Mesothelial cell of epicardium (in vitro differentiated cells): ENCODE measurements at regions not wholly inside any gene's neighbourhood (a gene's known extent, or its start where the extent isn't known, plus 50 kb on each side); places are given as distances from the start of the nearest gene placed in this dataset.

Source experiments
- DNase-seq, 2 experiments: peaks; one replicate each; pipeline ENCODE4 v3.0.0; 2021; ENCODE audit warnings: low spot score in 2 of 2; ENCODE audit not compliant: unreplicated experiment in 2 of 2
- H3K27ac Mint-ChIP-seq: 2 replicates; pipeline ENCODE4 v1.8.0; 2021; ENCODE audit warnings: mixed read lengths
- H3K27me3 Mint-ChIP-seq: 2 replicates; pipeline ENCODE4 v1.8.0; 2021; ENCODE audit warnings: low read depth, mixed read lengths
- H3K36me3 Mint-ChIP-seq: 2 replicates; pipeline ENCODE4 v1.8.0; 2021; ENCODE audit warnings: mixed read lengths
- H3K4me1 Mint-ChIP-seq: 2 replicates; pipeline ENCODE4 v1.8.0; 2021; ENCODE audit warnings: mixed read lengths
- H3K4me3 Mint-ChIP-seq: 2 replicates; pipeline ENCODE4 v1.8.0; 2021; ENCODE audit warnings: mild to moderate bottlenecking, moderate library complexity, mixed read lengths
- H3K9me3 Mint-ChIP-seq: 2 replicates; pipeline ENCODE4 v1.8.0; 2021; ENCODE audit warnings: mixed read lengths
- CTCF ChIP-seq: fragments of 200-600 bp; sonication (generic); IDR thresholded peaks from one replicate; pipeline ENCODE4 v1.5.0; 2021; ENCODE audit warnings: antibody characterized with exemption; ENCODE audit not compliant: unreplicated experiment

DNA sequence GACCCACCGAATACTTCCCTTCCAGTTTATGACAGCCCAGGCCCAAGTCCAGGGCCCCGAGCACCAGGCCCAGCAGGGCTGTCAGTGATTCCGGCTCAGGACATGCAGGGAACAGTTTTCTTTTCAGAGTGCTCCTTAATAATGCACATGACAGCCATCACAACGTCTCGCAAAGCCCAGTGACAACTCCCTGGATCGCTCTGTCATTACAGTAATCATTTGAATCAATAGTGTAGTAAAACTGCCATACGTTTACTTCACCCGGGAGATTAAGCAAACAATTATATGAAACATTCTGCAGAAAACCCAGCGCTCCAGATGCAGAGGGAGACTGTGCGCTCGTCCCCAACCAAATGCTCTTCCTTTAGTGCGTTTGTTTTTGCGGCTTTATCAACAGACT lies 162.6 kb upstream of the CDH13 start:
- no peaks in the 10 kb centered on the region for H3K4me1 Mint-ChIP-seq
- H3K9me3 Mint-ChIP-seq: no peaks in the 10 kb centered on the region
- no peak for TF ChIP-seq CTCF

DNA sequence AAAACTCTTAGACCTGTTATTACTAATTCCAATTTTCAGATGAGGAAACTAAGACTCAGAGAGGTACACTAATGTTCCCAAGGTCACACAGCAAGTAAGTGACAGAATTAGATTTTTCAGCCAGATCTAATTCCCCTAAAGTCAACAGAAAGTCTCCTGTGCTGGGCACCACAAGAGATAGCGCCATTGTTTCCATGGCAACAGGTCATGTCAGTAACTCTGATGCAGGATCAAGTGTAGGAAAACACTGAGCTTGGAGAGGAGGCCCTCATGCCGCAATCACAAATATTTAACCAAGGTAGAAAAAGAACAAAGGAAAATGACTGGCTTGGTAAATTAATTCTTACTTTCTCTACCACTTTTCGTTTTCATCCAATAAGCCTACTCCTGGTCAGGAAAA lies 166.0 kb upstream of the CDH13 start:
- no peaks in the 10 kb centered on the region for H3K4me1 Mint-ChIP-seq
- no peaks in the 10 kb centered on the region for H3K9me3 Mint-ChIP-seq
- no peak overlapping the region for H3K27ac Mint-ChIP-seq
- no peak for TF ChIP-seq CTCF
- H3K36me3 Mint-ChIP-seq: no peaks in the 10 kb centered on the region
- H3K27me3 Mint-ChIP-seq: peaks cover 65% of the 10 kb centered on the region
- DNase-seq: no peak
- no peak overlapping the region for H3K4me3 Mint-ChIP-seq

More for the DNA sequence above, 162.6 kb upstream of the CDH13 start:
- Mint-ChIP-seq H3K27ac (no peak overlapping the region), H3K4me3 (no peak overlapping the region), H3K27me3 (peaks cover 53% of the 10 kb centered on the region), H3K36me3 (no peaks in the 10 kb centered on the region)
- no peak for DNase-seq

DNA sequence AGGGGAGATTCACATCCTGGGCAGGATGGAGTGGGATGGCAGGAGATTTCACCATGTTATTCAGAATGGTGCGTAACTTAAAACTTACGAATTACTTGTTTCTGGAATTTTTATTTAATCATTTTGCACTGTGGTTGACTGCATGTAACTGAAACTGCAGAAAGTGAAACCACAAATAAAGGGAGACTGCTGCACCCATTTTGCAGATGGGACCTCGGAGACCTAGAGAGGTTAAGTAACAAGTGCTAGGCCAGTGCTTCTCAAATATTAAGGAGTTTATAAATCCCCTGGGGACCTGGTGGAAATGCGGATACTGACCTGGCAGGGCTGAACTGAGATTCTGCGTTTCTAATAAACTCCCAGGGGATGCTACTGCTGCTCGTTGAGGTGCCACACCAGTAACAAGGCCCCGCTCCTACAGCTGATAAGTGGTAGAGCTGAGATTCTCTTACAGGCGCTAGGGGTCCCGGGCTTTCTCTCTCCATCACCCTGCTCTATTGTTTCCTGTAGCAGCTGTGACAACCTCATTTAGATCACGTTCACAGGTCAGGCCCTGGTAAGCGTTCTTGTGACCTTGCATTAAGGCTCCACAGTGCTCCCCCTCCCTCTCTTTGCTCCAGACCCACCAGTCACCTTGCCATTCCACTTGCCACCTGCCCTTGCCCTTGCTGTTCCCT lies 167.1 kb upstream of the CDH13 start:
- DNase-seq: no peak
- no peaks in the 10 kb centered on the region for H3K4me1 Mint-ChIP-seq
- H3K9me3 Mint-ChIP-seq: no peaks in the 10 kb centered on the region
- TF ChIP-seq CTCF: no peak
- H3K27me3 Mint-ChIP-seq: peaks cover 72% of the 10 kb centered on the region
- no peaks in the 10 kb centered on the region for H3K36me3 Mint-ChIP-seq
- H3K27ac Mint-ChIP-seq: no peak overlapping the region
- H3K4me3 Mint-ChIP-seq: no peak overlapping the region

GRCh38 chr16:82456683-82457082 lies 170.1 kb upstream of the CDH13 start:
- Mint-ChIP-seq H3K4me3 (no peak overlapping the region), H3K4me1 (no peaks in the 10 kb centered on the region), H3K36me3 (no peaks in the 10 kb centered on the region), H3K27me3 (peaks cover 79% of the 10 kb centered on the region), H3K9me3 (no peaks in the 10 kb centered on the region), H3K27ac (no peak overlapping the region)
- peak; percentile 73 for TF ChIP-seq CTCF
- DNase-seq: peak; percentile 41 to 65

DNA sequence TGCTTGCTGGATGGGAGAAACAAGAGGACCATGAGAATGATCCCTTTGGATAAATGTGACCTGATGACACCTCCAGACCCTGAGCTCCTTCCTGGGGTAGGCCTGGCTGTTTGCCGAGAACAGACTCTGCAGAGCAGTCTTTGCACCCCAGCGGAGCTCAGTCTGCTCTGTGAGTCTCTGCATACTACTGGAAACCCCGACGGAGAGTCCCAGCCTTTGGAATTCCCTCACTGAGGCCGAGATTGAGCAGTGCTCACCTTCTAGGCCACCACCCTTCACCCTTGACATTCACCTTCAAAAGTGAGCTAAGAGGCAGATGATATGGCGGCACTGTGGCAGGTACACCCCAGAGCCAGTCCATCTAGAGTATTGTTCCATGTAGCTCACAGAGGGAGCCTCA lies 172.2 kb upstream of the CDH13 start:
- no peaks in the 10 kb centered on the region for H3K9me3 Mint-ChIP-seq
- no peak overlapping the region for H3K4me3 Mint-ChIP-seq
- H3K36me3 Mint-ChIP-seq: no peaks in the 10 kb centered on the region
- TF ChIP-seq CTCF: no peak
- no peak for DNase-seq
- H3K27ac Mint-ChIP-seq: no peak overlapping the region
- peaks cover 74% of the 10 kb centered on the region for H3K27me3 Mint-ChIP-seq
- no peaks in the 10 kb centered on the region for H3K4me1 Mint-ChIP-seq

DNA sequence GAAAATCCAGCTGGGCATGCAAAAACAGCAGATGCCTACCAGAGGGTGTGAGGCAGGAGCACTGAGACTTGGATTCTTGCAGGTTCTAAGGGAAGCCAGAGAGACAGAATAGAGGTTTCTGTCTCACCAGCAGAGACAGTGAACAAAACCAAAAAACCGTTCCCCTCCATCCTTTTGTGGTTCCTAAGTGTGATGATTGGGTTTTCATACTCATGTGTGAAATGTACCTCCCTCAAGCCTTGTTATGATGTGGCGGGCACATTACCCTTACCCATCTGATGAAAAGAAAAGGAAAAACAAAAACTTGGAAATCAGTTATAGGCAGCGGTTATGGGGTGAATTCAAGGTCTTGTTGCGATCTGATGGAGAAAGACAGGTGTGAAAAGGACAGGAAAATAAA lies 172.6 kb upstream of the CDH13 start:
- no peak overlapping the region for H3K4me3 Mint-ChIP-seq
- H3K27ac Mint-ChIP-seq: no peak overlapping the region
- TF ChIP-seq CTCF: no peak
- no peaks in the 10 kb centered on the region for H3K4me1 Mint-ChIP-seq
- no peaks in the 10 kb centered on the region for H3K9me3 Mint-ChIP-seq
- no peak for DNase-seq
- no peaks in the 10 kb centered on the region for H3K36me3 Mint-ChIP-seq
- peaks cover 76% of the 10 kb centered on the region for H3K27me3 Mint-ChIP-seq
